NCI-H1436 (cell line): ENCODE measurements at regions not wholly inside any gene's neighbourhood (a gene's known extent, or its start where the extent isn't known, plus 50 kb on each side); places are given as distances from the start of the nearest gene placed in this dataset.
"Not testable (repeated sequence)": the region's sequence is repeated elsewhere in the genome, so short reads cannot be mapped to it uniquely, and the experiment has no call there.

Experiments
- DNase-seq: peaks from one replicate; lab custom pipeline; 2025; lab: John Stamatoyannopoulos, UW

DNA sequence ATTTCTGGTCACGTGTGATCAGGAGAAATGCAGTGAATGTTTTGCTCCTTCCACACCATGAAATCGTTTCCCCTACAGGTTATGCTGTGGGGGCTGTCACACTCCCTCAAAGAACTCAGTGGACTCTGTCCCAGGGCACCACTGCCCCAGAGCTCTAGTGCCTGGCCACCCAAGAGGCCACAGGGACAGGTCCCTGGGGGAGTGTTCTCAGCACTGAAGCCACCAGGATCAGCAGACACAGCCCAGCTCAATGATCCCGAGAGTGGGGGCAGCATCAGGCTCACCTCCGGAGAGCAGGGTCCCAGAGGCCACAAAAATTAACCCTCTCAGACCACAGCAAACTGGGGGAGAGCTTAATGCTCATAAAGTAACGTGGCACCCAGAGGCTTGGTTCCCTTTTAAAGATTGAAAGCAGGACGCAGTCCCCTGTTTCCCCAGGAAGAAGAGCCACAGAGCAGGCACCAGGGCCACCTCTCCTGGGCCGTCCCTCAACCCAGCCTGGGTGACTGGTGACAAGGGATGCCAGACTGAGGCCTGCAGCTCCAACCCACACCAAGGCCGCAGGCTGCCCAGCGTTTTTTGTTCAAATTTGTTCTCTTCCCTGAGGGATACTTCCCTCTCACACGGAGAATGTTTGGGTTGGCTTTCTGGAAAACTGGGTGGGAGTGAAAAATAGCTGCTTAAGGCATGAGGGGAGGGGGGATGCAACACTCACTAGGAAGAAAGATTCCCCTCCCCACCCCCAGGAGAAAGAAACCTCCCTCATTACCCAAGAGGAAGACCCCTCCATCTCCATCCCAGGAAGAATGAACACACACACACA is 123.3 kb upstream of the IGF1R start:
- no peak for DNase-seq

DNA sequence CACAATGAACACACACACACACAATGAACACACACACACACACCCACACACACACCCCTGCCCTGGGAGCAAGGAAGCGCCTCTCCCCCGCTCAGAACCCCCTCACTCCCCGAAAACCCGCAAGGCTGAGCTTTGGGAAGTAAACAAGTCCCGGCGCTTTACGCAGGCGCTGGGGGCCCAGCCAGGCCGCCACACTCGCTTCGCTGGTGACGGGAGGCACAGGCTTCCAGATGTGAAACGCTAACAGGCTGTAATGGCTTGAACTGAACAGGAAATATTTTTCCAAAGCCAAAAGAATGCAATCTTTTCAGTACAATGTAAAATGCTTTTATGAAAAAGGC is 122.7 kb upstream of the IGF1R start:
- DNase-seq: no peak

DNA sequence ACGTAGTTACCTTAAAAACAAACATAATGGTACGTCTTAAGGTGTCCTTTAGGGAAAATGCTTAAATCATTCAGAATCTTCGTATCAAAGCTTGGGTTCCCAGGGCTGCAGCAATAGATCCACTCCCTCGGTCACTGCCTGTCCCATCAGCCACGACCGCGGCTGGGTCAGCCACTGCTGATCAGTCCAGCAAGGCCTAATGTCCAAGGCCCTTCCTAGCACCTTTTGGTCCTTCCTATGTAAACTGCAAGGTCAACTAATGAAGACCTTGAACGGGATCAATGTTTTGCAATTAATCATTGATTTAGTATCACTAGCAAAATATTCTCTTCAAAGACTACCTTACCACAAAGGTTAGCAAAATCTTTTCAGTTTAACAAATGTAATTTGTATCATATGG is 122.2 kb upstream of the IGF1R start:
- DNase-seq: no peak

DNA sequence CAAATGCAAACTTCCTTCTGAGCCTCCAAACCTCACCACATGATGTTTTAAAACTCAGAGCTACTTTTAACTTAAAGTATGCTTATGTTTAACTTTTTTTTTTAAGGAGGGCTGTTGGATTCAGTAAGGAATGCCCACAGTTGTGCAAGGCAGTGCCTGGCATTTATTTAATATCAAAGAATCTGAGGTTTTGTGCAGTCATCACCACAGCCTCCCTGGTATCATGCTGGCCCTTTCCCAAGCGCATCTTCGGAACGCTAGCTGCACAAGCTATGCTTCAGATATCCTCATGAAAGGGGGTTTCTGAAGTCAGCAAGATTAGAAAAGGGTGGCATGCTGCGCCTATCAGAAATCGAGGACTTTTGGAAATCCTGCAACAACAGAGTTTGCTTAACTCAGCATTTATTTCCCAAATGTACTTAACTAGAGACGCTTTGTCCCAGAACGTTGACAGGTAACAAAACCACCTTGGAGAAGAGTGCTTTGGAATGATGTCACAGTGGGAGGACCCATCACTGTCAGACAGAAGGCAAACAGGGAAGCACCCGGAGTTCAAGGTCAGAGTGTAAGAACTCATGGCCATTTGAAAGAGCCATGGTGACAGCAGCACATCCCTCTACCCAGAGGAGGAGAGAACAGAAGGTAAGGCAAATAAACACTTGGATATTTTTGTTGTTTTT is 120.2 kb upstream of the IGF1R start:
- no peak for DNase-seq

DNA sequence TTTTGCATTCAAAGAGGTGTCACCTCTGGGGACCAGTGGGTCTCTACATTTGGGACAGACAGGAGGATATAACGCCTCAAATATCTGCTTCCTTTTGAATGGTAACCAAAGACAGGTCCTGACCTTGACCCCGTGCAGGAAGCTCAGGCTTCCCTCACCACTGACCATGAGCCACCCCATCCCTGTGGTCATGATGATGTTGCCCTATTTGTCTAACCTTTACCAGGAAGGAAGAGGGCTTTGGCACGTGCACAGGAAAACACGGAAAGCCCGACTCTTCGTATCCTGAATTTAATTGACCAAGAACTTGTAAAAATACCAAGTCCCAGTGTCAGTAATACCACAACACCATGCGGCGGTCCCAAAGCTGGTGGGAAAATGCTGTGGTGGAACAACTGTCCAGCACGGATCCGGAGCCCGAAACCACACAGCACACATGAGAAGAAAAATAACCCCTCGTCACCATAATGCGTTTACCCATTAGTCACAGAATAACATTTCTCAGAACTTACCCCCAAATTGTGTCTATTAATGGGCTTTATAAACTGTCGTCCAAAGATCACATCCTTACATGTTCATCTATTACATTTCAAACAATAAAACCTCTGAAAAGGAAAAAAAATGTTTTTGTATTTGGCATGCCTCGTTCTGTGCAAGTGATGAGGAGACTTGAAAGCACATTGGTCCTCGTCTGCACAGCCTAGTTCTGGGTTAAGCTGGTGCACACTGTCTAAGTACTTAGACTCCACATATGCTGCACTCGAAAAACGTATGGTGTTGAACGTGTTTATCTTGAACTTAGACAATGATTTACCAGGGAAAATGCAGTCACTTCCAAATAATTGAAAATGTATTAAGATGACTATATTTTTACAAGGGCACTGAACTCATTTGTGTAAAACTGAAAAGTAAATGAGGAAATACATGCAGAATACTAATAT is 118.9 kb upstream of the IGF1R start:
- DNase-seq: no peak

DNA sequence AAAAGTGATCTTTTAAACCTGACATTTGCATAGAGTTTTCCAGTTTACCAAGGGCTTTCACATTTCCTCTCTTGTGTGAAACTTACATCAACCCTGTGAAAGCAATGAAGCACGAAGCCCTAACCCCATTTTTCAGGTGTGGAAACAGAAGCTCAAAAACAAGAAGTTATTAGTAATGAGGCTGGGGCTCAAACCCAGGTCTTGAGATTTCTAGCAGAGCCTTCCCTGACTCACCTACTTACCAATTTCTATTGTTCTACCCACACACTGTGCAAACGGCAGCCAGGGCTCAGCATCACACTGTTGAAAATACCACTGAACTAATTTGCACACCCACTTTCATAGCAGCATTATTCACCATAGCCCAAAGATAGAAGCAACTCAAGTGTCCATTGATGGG is 117.8 kb upstream of the IGF1R start:
- no peak for DNase-seq

DNA sequence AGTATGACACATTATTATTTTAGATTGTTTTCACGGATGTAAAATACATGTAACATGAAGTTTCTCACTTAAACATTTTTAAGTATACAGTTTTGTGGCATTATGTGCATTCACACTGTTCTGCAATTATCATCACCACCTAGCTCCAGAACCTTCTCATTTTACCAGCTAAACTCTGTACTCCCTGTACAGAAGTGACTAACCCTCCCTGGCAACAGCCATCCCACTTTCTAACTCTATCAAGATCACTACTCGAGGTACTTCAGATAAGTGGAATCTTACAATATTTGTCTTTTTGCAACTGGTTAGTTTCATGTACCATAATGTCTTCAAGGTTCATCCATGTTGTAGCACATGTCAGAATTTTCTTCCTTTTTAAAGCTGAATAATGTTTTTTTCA is 116.3 kb upstream of the IGF1R start:
- no peak for DNase-seq

DNA sequence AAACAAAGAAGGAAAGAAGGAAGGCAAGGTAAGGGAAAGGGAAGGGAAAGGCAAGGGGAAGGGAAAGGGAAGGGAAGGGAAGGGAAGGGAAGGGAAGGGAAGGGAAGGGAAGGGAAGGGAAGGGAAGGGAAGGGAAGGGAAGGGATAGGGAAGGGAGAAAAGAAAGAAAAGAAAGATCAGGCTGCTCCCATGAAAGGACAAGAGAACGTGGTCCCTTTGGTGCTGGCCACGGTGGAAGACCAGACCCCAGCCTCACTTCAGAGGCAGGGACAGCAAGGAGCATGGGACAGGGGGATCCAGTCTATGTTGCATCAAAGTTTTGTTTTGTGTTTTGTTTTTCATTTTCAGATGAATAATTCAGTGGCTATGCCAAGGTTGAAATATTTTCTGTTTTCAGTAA is 111.4 kb upstream of the IGF1R start:
- no peak for DNase-seq

DNA sequence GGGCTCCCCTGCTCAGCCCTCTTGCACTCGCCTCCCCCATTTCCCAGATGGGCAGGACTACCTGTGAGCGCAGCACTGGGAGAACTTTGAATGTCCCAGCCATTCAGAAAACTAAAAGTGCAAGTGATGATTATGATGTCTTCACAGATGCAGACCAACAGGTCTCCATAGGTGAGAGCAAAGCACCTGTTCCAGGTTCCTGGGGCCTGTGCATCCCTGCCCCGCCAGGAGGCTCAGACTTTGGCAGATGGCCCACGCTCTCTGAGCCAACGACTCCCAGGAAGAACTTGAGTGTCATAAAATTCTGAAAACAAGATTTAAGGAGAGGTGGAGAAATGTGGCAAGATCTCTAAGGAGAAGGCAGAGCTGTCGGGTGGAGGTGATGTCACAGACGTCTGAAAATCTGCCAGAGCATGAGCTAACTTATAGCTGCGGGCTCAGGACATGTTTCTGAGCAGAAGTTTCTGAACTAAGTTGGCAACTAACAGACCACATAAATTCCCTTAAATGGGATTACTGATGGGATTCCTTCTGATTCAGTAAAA is 110.8 kb upstream of the IGF1R start:
- DNase-seq: no peak

DNA sequence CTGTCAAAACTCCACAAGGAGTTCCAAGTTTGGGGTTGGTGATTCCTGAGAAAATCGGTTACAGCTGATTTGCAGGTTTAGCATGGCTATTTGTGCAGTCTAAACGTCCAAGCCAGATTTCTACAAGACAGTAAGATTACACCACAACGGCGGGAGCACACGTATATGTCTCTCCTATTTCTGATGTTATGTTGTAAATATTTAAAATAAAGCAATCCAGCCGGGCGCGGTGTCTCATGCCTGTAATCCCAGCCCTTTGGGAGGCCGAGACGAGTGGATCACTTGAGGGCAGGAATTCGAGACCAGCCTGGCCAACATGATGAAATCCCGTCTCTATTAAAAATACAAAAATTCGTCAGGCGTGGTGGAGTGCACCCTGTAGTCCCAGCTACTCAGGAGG is 106.8 kb upstream of the IGF1R start:
- DNase-seq: no peak

DNA sequence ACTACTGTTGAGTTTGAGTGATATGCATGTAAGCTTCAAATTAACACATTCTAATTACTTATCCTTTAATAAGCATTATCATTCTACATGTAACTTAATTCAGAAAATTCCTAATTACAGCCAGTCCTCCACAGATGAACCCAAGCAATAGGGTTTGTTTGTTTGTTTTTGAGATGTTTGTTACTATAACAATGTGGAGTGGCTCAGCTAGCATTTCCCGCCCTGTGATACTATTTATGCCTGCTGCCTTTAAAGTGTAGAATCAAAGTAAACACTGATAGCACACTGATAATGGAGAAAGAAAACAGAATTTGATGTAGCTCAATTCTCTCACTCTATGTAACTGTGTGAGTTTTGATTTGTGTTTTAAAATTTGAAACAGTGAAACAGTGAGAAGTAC is 105.1 kb upstream of the IGF1R start:
- no peak for DNase-seq

DNA sequence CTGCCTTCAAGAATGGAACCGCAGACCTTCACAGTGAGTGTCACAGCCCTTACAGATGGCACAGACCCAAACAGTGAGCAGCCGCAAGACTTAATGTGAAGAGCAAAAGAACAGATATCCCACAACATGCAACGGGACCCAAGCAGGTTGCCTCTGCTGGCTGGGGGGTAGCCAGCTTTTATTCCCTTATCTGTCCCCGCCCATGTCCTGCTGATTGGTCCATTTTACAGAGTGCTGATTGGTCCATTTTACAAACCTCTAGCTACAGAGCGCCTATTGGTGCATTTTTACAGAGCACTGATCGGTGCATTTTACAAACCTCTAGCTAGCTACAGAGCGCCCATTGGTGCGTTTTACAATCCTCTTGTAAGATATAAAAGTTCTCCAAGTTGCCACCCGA is 102.0 kb upstream of the IGF1R start:
- no peak for DNase-seq

DNA sequence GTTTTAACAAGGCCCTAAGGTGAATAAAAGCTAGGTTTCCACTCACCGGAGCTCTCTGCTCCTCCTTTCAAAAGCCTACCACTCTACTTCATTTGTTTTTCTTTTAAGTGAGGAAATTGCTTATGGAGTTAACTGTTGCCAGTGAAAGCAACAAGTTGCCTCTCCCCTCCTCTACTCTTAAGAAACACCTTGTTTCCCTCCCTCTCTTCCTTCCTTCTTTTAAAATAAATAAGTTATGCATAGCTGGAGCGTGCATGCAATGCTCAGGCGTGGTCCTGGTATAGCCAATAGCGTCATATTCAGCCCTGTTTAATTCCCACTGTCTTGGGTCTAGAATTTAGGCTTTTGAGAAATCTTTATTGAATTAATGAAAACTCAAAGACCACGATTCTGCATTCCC is 101.1 kb upstream of the IGF1R start:
- DNase-seq: no peak

DNA sequence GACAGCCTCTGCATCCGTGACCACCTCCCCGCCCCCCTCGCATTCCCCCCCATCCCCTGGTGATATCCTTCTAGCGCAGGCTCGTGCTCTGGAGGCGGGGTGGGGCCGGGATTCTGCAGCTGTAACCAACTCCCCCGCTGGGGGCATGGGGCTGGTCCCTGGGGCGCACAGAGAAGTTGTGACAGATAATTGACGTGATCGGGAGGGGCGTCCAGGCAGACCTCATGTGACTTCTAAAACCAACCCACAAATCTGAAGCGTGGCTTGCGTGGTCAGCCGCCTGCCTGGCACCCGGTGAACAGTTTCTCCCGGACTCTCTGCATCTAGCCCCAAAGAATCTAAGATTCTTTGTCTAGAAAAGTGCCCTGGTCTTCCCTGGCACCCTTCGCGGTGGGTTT is 100.6 kb upstream of the IGF1R start:
- DNase-seq: no peak

DNA sequence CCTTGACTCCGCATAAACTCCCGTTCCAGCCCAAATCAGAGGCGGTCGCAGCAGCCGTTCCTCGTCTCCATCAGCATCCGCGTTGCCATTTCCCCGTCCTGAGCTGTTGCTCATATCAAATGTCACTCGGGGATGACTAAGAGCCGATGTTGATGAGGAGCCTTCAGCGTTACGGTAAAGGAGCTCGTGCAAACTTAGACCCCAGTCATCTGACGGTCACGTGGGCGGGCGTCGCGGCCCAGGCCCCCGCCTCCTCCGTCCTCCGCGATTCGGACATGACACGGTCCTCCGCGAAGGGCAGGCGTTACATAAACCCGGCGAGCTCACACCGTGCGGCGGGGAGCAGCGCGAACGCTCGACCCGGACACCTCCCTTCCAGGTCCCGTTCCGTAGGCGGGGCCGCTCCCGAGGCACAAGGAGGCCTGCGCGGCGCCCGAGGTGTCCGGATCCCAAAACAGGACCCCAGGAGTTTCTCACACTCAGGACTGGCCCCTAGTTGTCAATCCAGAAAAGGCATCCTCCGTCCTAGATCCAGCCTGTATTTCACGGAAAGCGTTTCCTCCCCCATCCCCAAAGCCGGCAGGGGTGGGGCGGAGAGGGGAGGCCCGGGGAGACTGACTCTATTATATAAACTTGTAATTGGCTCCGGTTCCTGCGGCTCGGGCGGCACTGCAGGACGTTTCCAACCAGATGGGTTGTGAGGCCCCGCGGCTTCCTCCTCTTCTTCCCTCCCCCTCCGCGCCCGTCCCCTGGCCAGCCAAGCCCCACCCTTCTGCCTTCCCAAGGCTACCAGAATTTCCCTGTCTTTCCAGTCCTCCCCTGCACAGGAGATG is 100.0 kb upstream of the IGF1R start:
- no peak for DNase-seq

DNA sequence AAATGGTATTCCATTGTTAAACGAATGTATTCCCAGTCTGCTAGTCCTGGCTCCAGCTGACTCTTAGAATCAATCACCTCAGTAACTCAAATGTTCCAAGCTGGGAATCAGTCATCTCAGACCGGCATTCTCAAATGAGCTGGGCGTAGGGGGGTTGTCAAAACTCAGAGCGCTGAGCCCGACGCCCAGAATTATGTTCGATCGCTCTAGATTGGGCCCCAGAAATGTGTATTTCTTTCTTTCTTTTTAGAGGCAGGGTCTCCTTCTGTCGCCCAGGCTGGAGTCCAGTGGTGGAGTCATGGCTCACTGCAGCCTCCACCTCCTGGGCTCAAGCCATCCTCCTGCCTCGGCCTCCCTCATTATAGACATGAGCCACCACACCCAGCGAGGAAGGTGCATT is 99.3 kb upstream of the IGF1R start:
- DNase-seq: no peak

DNA sequence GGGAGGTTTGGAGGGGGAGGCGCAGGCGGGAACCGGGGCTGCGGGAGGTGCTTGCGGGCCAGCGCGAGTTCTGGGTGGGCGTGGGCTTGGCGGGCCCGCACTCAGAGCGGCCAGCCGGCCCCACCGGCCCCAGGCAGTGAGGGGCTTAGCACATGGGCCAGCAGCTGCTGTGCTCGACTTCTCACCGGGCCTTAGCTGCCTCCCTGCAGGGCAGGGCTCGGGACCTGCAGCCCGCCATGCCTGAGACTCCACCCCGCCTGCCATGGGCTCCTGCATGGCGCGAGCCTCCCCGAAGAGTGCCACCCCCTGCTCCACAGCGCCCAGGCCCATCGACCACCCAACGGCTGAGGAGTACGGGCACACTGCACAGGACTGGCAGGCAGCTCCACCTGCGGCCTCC is 98.6 kb upstream of the IGF1R start:
- no peak for DNase-seq

DNA sequence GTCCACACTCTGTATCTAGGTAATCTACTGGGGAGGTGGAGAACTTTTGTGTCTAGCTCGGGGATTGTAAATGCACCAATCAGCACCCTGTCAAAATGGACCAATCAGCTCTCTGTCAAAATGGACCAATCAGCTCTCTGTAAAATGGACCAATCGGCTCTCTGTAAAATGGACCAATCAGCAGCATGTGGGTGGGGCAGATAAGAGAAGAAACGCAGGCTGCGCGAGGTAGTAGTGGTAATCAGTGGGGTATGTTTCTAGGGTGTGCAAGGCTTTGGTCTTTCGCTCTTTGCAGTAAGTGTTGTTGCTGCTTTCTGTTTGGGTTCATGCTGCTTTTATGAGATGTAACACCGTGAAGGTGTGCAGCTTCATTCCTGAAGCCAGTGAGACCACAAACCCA is 98.0 kb upstream of the IGF1R start:
- DNase-seq: not testable (repeated sequence)

DNA sequence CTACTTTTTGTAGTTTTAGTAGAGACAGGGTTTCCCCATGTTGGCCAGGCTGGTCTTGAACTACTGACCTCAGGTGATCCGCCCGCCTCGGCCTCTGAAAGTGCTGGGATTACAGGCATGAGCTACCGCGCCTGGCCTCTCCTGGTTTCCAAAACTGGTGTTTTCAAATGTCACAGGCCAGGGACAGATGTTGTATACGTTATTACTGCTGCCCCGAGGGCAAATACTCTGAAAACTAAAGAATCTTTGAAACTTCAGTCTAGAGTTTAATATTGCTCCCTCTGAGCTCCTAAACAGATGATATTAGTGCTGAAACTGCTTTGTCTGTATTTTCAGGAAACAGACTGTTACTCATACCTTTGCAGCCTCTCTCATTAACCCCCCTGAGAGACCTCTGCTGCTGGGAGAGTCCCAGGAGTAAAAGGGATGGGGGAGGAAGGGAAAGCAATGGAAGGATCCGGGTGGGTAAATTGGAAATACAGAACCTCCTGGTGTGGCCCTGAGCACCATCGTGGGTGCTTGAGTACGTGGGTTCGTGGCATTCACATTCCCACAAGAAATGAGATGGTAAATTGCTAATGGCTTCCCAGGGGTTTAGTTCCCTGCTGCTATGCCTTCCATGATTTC is 96.3 kb upstream of the IGF1R start:
- DNase-seq: no peak

DNA sequence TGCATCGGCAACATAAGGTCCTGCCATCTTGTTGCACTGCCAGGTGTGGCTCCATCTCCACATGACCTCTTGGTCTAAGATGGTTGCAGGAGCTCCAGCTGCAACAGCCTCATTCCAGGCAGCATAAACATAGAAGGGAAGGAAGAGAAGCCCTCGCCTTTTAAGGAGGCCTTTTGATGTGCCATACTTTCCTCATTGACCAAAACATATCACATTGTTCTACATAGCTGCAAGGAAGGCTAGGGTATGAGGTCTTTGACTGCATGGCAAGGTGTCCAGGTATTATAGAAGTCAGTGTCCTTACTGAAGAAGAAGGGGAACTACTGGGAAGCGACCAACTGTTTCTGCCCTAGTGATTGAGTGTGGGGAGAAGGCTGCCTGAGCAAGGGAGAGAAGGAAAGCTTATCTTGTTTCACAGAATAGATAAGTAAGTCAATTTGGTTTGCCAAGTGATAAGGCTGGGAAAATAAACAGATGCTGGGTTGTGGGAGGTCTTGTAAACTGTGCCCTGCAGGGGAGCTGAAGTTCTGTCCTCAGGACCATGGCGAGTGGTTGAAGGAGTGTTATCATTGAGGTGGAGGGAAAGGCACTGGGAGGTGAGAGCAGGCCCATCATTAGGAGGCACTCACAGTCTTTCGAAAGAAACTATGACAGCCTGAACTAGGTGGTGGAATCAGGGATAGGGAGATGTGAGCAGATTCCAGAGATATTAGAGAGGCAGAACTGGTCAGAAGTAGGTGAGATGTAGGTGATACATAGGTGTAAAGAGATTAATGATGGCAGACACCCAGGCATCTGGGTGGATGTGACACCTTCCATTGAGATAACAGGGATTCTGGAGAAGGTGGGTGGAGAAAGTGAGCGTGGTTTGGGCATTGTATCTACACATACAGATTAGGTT is 93.8 kb upstream of the IGF1R start:
- no peak for DNase-seq
